Psoas muscle (tissue), 7 donors: ENCODE measurements at regions not wholly inside any gene's neighbourhood (a gene's known extent, or its start where the extent isn't known, plus 50 kb on each side); places are given as distances from the start of the nearest gene placed in this dataset.

ENCODE experiments used
- ATAC-seq, 4 donors: fragments of 200-7000 bp; cut with Tn5 transposase; one replicate each; pipeline ENCODE4 v1.9.1; 2020; ENCODE audit warnings: moderate library complexity in 3 of 4, mild to moderate bottlenecking in 2 of 4
- DNase-seq, 2 donors: peaks; one replicate each; pipeline ENCODE4 v3.0.0-alpha.2; 2020
- H3K27ac ChIP-seq: fragments of 200-600 bp; one replicate; pipeline ENCODE4 v1.8.0; 2022
- H3K27me3 ChIP-seq, 3 donors: fragments of 200-600 bp in 1 of 3; one replicate each; pipeline versions ENCODE4 v1.6.1 to v1.8.0; 2013 to 2022; ENCODE audit warnings: low read length in 2 of 3, mild to moderate bottlenecking in 2 of 3, moderate library complexity in 1 of 3; ENCODE audit not compliant: insufficient read depth in 3 of 3
- H3K36me3 ChIP-seq, 2 donors: fragments of 200-600 bp in 1 of 2; one replicate each; pipeline versions ENCODE4 v1.6.1 to v1.8.0; 2013 to 2022; ENCODE audit warnings: low read depth in 1 of 2, mild to moderate bottlenecking in 1 of 2, moderate library complexity in 1 of 2; ENCODE audit not compliant: insufficient read depth in 1 of 2
- H3K4me1 ChIP-seq: fragments of 200-600 bp; one replicate; pipeline ENCODE4 v1.8.0; 2022
- H3K4me3 ChIP-seq: fragments of 200-600 bp; one replicate; pipeline ENCODE4 v1.8.0; 2022; ENCODE audit warnings: mild to moderate bottlenecking
- H3K9me3 ChIP-seq: fragments of 200-600 bp; one replicate; pipeline ENCODE4 v1.8.0; 2022
- whole genome bisulfite sequencing, 3 donors: extraction: QIAGEN DNeasy Blood & Tissue Kit; methylation state at CpG; one replicate each; pipeline versions ENCODE4 v1.1.6 to v1.1.7; 2013; 5-methylcytosine and 5-hydroxymethylcytosine counted together
- intact Hi-C, 2 donors: fragments of 100-400 bp; cut with DNase I; formaldehyde crosslinking; loops; one replicate each; pipeline versions ENCODE4 v1.11.0 to v1.14.2; 2022
- TF ChIP-seq, protein P1 (sequence below): fragments of 200-600 bp; IDR thresholded peaks from one replicate; pipeline ENCODE4 v1.8.0; 2022; ENCODE audit warnings: antibody characterized with exemption
- donor health status: healthy with polysubstance abuse.
- donor health status: DM: no; HTN: no; CAD: no; lungs with moderate emphysema.
- donor health status: Bipolar disorder and iron deficiency.
- donor health status: healthy.
- donor health status: DM: yes; HTN: yes; CAD: no.
- donor health status: DM: no; HTN: no; CAD: no.
- donor health status: DM: yes; HTN: yes; CAD: no.

DNA sequence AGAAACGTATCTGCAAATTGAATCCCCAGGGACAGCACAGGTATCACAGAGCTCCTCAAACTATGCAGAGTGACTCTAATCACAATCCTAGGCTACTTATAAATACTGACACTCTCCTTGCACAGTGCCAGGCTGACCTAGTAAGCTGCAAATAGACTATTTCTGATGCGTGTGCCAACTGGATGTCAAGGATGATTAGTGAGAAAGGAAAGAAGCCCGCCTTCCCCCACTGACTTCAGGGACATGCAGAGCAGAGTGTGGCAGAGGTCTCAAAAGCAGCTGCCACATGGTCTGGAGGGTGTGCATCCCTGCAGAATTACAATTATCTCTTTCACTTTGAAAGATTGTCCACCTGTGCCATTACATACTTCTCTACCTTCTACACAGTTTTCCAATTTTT is 235.6 kb downstream of the CPS1 start:
- H3K27me3 ChIP-seq = no peaks in the 10 kb centered on the region
- no peaks in the 10 kb centered on the region for H3K4me1 ChIP-seq
- TF ChIP-seq, protein P1, sequence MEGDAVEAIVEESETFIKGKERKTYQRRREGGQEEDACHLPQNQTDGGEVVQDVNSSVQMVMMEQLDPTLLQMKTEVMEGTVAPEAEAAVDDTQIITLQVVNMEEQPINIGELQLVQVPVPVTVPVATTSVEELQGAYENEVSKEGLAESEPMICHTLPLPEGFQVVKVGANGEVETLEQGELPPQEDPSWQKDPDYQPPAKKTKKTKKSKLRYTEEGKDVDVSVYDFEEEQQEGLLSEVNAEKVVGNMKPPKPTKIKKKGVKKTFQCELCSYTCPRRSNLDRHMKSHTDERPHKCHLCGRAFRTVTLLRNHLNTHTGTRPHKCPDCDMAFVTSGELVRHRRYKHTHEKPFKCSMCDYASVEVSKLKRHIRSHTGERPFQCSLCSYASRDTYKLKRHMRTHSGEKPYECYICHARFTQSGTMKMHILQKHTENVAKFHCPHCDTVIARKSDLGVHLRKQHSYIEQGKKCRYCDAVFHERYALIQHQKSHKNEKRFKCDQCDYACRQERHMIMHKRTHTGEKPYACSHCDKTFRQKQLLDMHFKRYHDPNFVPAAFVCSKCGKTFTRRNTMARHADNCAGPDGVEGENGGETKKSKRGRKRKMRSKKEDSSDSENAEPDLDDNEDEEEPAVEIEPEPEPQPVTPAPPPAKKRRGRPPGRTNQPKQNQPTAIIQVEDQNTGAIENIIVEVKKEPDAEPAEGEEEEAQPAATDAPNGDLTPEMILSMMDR = no peak
- DNase-seq (no peak), ATAC-seq (peak; percentile 92 to 99 (median 98))
- no peak overlapping the region for H3K4me3 ChIP-seq
- H3K36me3 ChIP-seq = no peaks in the 10 kb centered on the region
- H3K9me3 ChIP-seq = no peaks in the 10 kb centered on the region
- H3K27ac ChIP-seq = peak overlapping the region; percentile 56
- intact Hi-C loops = no loop called here
- WGBS, 3 donors = 9 to 20% (median 20%) methylated on average over 3 of the region's 3 CpGs

DNA sequence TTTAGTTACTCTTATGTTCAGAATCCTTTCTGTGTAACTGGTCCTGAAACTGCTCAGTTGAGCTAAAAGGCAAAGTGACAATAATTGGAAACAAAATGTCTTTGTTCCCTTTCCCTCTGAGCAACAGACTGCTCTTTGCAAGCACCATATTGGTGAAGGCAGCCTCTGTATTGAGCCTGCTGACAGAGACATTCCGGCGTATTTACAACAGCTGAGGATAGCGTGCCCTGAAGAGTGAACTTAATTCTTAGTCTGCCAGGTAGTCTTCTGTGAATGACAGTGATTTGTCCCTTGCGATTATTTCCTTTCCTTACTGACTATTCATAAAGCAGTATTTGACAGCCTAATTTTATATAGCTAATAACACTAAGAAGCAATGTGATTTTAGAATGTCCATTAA is 239.1 kb downstream of the CPS1 start:
- no peaks in the 10 kb centered on the region for H3K4me1 ChIP-seq
- TF ChIP-seq, protein P1 = no peak
- H3K4me3 ChIP-seq = no peak overlapping the region
- no peaks in the 10 kb centered on the region for H3K27me3 ChIP-seq
- no peak overlapping the region for H3K27ac ChIP-seq
- no peaks in the 10 kb centered on the region for H3K36me3 ChIP-seq
- WGBS, 3 donors = 72 to 82% (median 74%) methylated on average over 4 of the region's 4 CpGs
- DNase-seq (no peak), ATAC-seq (no peak)
- no peaks in the 10 kb centered on the region for H3K9me3 ChIP-seq
- intact Hi-C loops = no loop called here

DNA sequence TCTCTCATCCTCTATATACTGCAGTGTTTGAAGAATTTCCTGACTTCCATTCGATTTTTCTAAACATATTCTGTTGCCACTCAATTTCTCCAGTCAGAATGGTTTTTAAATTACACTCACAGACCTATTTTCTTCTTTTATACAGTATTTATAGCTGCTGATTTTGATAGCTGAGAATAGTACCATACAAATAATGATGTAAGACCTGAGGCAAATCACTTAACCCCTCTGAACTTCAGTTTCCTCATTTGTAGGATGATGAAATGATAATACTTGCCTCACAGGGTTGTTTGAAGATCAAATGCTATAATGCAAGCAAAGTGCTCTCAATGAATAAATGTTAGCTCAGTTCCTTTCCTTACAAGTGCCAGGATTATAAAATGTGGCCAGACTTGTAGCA is 241.8 kb downstream of the CPS1 start:
- TF ChIP-seq, protein P1 = no peak
- DNase-seq = no peak

DNA sequence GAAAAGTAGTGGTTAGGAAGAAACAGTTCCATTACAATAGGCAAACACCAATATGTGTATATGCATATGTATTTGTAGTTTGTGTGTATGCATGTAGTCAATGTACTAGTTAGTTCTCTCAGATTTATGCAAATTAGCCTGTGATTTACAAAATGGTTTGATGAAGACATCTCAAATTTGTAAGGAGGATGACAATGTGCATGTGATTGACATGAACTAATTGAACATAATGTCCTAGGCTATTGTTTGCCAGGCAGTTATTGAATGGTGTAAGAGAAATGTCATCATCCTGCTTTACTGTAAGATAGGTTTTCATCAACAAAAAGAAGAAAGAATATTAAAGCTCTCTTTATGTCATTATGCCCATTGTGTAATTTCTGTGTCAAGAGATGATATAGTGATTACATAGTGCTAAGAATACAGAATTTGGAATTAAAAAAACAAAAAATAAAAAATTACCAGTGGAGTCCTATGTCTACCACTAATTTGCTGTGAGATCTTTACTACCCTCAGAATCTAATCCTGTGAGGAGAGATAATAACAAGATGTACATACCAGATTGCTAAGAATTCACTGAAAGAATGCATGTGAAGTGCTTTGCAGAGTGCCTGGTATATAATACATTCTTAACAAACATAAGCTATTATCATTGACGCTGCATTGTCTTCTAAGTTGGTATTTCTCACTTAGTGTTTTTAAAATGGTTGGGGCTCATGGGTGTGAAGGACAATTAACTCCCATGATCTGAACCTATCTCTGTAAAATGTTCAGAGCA is 258.0 kb downstream of the CPS1 start:
- Histone ChIP-seq H3K4me3 (no peak overlapping the region), H3K27me3 (no peaks in the 10 kb centered on the region), H3K36me3 (no peaks in the 10 kb centered on the region), H3K27ac (no peak overlapping the region), H3K4me1 (no peaks in the 10 kb centered on the region), H3K9me3 (peaks cover 5% of the 10 kb centered on the region)
- DNase-seq = no peak
- no peak for ATAC-seq
- intact Hi-C loops = no loop called here
- WGBS, 3 donors = 81 to 93% (median 89%) methylated on average over 1 of the region's 1 CpG
- TF ChIP-seq, protein P1 = no peak

More for the DNA sequence above, 241.8 kb downstream of the CPS1 start:
- Histone ChIP-seq H3K27me3 (no peaks in the 10 kb centered on the region), H3K27ac (no peak overlapping the region), H3K4me3 (no peak overlapping the region), H3K36me3 (no peaks in the 10 kb centered on the region), H3K9me3 (no peaks in the 10 kb centered on the region), H3K4me1 (no peaks in the 10 kb centered on the region)
- 21 to 44% (median 39%) methylated on average over 1 of the region's 1 CpG for WGBS, 3 donors
- no peak for ATAC-seq
- intact Hi-C loops = no loop called here

DNA sequence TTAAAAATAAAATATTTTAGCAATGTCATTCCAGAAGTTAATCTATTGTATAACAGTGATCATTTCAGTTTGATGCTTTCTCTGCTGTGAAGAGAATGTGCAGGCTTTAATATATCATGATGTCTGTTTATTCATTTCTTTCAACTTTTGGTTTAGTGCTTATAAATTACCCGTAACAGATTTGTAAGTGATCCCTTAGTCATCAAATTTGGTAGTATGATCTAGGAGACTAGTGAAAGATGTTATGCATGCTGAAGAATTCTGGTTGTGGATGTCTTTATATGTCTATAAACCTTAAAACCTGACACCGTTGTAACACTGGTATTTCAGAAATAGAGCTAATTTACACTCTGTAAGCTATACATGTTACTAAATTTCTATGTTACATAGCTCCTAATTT is 260.4 kb downstream of the CPS1 start:
- no peaks in the 10 kb centered on the region for H3K27me3 ChIP-seq
- no peaks in the 10 kb centered on the region for H3K36me3 ChIP-seq
- H3K4me1 ChIP-seq = no peaks in the 10 kb centered on the region
- no peak overlapping the region for H3K4me3 ChIP-seq
- peaks cover 5% of the 10 kb centered on the region for H3K9me3 ChIP-seq
- intact Hi-C loops = no loop called here
- 45 to 55% (median 45%) methylated on average over 2 of the region's 2 CpGs for WGBS, 3 donors
- ATAC-seq (no peak), DNase-seq (no peak)
- TF ChIP-seq, protein P1 = no peak
- no peak overlapping the region for H3K27ac ChIP-seq
